ENCODE measurements at regions not wholly inside any gene's neighbourhood (a gene's known extent, or its start where the extent isn't known, plus 50 kb on each side); places are given as distances from the start of the nearest gene placed in this dataset.

DNA sequence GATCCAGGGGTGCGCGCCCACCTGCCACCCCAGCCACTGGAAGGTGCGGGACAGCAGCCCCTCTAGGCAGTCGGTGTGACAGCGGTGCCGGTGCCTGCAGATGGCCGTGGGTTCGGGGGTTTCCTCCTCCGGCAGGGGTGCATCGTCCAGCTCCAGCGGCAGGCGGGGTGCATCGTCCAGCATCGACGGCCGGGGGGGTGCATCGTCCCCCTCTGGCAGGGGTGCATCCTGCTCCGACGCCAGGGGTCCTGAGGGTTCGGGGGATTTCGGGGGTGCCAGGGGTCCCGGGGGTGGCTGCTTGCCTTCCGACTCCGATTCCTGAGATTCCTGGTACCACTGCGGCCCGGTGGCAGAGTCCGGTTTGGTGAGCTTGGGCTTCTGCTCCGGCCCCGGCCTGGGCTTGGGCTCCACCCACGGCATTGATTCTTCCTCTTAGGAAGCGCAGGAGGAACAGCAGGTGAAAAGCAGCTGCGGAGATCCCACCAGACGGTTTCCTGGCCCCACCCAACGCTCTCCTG is 90.2 kb upstream of the RAB18 start:
- no peaks in the 10 kb centered on the region for H3K36me3 ChIP-seq (ENCODE audit: control insufficient read depth in 2 of 3, insufficient read depth in 3 of 3, low read length in 3 of 3)
- H3K4me3 ChIP-seq (ENCODE audit: low read length in 3 of 3) = no peak overlapping the region
- H3K9me3 ChIP-seq (ENCODE audit: control insufficient read depth in 2 of 3, insufficient read depth in 1 of 3, low read length in 3 of 3) = no peaks in the 10 kb centered on the region
- DNase-seq (peak in 1 of 5 donors; percentile 55), FAIRE-seq (no peak)
- no peak overlapping the region for H3K27ac ChIP-seq (ENCODE audit: low read depth in 2 of 2, low read length in 2 of 2)
- H3K9ac ChIP-seq (ENCODE audit: low read length in 3 of 3) = no peak overlapping the region
- intact Hi-C loops (cut with DNase I) = no loop called here
- TF ChIP-seq, protein P1, sequence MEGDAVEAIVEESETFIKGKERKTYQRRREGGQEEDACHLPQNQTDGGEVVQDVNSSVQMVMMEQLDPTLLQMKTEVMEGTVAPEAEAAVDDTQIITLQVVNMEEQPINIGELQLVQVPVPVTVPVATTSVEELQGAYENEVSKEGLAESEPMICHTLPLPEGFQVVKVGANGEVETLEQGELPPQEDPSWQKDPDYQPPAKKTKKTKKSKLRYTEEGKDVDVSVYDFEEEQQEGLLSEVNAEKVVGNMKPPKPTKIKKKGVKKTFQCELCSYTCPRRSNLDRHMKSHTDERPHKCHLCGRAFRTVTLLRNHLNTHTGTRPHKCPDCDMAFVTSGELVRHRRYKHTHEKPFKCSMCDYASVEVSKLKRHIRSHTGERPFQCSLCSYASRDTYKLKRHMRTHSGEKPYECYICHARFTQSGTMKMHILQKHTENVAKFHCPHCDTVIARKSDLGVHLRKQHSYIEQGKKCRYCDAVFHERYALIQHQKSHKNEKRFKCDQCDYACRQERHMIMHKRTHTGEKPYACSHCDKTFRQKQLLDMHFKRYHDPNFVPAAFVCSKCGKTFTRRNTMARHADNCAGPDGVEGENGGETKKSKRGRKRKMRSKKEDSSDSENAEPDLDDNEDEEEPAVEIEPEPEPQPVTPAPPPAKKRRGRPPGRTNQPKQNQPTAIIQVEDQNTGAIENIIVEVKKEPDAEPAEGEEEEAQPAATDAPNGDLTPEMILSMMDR (IDR thresholded peaks at IDR 0.05; ENCODE audit: borderline replicate concordance, extremely low read depth, insufficient read depth) = no peak
- H3K27me3 ChIP-seq (ENCODE audit: control insufficient read depth, insufficient read depth, low read length) = no peaks in the 10 kb centered on the region
- H3K4me1 ChIP-seq (ENCODE audit: control insufficient read depth in 2 of 3, insufficient read depth in 2 of 3, low read depth in 1 of 3, low read length in 3 of 3) = no peaks in the 10 kb centered on the region

- intact Hi-C loops (cut with DNase I) = no loop called here
- no peaks in the 10 kb centered on the region for H3K27me3 ChIP-seq (ENCODE audit: control insufficient read depth, insufficient read depth, low read length)
- no peaks in the 10 kb centered on the region for H3K9me3 ChIP-seq (ENCODE audit: control insufficient read depth in 2 of 3, insufficient read depth in 1 of 3, low read length in 3 of 3)
- TF ChIP-seq, protein P1 (IDR thresholded peaks at IDR 0.05; ENCODE audit: borderline replicate concordance, extremely low read depth, insufficient read depth) = no peak
- FAIRE-seq = no peak
- H3K4me3 ChIP-seq (ENCODE audit: low read length in 3 of 3) = no peak overlapping the region
- H3K27ac ChIP-seq (ENCODE audit: low read depth in 2 of 2, low read length in 2 of 2) = no peak overlapping the region
- H3K36me3 ChIP-seq (ENCODE audit: control insufficient read depth in 2 of 3, insufficient read depth in 3 of 3, low read length in 3 of 3) = no peaks in the 10 kb centered on the region
- no peak overlapping the region for H3K9ac ChIP-seq (ENCODE audit: low read length in 3 of 3)
- DNase-seq = peak in 3 of 5 donors; percentile 12 to 67 (median 15)
- no peaks in the 10 kb centered on the region for H3K4me1 ChIP-seq (ENCODE audit: control insufficient read depth in 2 of 3, insufficient read depth in 2 of 3, low read depth in 1 of 3, low read length in 3 of 3)
Observed at GRCh38 chr10:27413387-27413786, 90.7 kb upstream of the RAB18 start.

- no peak overlapping the region for H3K9ac ChIP-seq (ENCODE audit: low read length in 3 of 3)
- no peaks in the 10 kb centered on the region for H3K9me3 ChIP-seq (ENCODE audit: control insufficient read depth in 2 of 3, insufficient read depth in 1 of 3, low read length in 3 of 3)
- peak in 1 of 5 donors; percentile 22 for DNase-seq
- intact Hi-C loops (cut with DNase I) = no loop called here
- H3K27ac ChIP-seq (ENCODE audit: low read depth in 2 of 2, low read length in 2 of 2) = no peak overlapping the region
- TF ChIP-seq, protein P1 (IDR thresholded peaks at IDR 0.05; ENCODE audit: borderline replicate concordance, extremely low read depth, insufficient read depth) = no peak
- FAIRE-seq = no peak
- no peaks in the 10 kb centered on the region for H3K27me3 ChIP-seq (ENCODE audit: control insufficient read depth, insufficient read depth, low read length)
- no peak overlapping the region for H3K4me3 ChIP-seq (ENCODE audit: low read length in 3 of 3)
- H3K4me1 ChIP-seq (ENCODE audit: control insufficient read depth in 2 of 3, insufficient read depth in 2 of 3, low read depth in 1 of 3, low read length in 3 of 3) = no peaks in the 10 kb centered on the region
- H3K36me3 ChIP-seq (ENCODE audit: control insufficient read depth in 2 of 3, insufficient read depth in 3 of 3, low read length in 3 of 3) = no peaks in the 10 kb centered on the region
Observed at GRCh38 chr10:27410153-27410552, 94.0 kb upstream of the RAB18 start.

DNA sequence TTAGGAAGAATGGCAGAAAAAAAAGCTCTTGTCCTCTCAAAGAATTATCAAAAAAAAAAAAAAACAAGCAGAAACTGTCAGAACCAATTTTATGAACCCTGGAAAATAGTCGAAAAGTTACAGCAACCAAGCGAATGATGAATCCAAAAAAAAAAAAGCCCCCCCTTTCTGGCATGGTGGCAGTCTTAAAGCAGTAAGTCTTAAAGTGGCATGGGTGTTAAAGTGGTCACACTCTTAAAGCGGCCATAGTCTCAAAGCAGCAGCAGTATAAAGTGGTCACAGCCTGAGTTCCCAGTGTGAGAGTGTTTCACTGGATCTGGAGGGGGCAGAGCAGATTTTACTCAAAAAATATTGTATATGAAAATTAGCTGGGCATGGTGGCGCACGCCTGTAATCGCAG is 96.8 kb upstream of the RAB18 start:
- no peak overlapping the region for H3K4me3 ChIP-seq (ENCODE audit: low read length in 3 of 3)
- H3K9ac ChIP-seq (ENCODE audit: low read length in 3 of 3) = no peak overlapping the region
- no peak for FAIRE-seq
- DNase-seq = no peak
- H3K9me3 ChIP-seq (ENCODE audit: control insufficient read depth in 2 of 3, insufficient read depth in 1 of 3, low read length in 3 of 3) = no peaks in the 10 kb centered on the region
- H3K27me3 ChIP-seq (ENCODE audit: control insufficient read depth, insufficient read depth, low read length) = no peaks in the 10 kb centered on the region
- TF ChIP-seq, protein P1 (IDR thresholded peaks at IDR 0.05; ENCODE audit: borderline replicate concordance, extremely low read depth, insufficient read depth) = no peak
- H3K4me1 ChIP-seq (ENCODE audit: control insufficient read depth in 2 of 3, insufficient read depth in 2 of 3, low read depth in 1 of 3, low read length in 3 of 3) = no peaks in the 10 kb centered on the region
- no peaks in the 10 kb centered on the region for H3K36me3 ChIP-seq (ENCODE audit: control insufficient read depth in 2 of 3, insufficient read depth in 3 of 3, low read length in 3 of 3)
- intact Hi-C loops (cut with DNase I) = no loop called here
- no peak overlapping the region for H3K27ac ChIP-seq (ENCODE audit: low read depth in 2 of 2, low read length in 2 of 2)
